ENCODE measurements at regions not wholly inside any gene's neighbourhood (a gene's known extent, or its start where the extent isn't known, plus 50 kb on each side); places are given as distances from the start of the nearest gene placed in this dataset.
A peak's percentile ranks its signal among the peaks of the same experiment; 100 is the strongest.

- TF ChIP-seq USF1 (IDR thresholded peaks at IDR 0.05) (peak; percentile 42), YY1 (IDR thresholded peaks at IDR 0.05; ENCODE audit: low read depth) (no peak), REST (IDR thresholded peaks at IDR 0.05; ENCODE audit: low read depth) (no peak), EP300 (IDR thresholded peaks at IDR 0.05; ENCODE audit: borderline replicate concordance) (no peak), RAD21 (IDR thresholded peaks at IDR 0.05; ENCODE audit: low read depth) (peak; percentile 53)
Observed at GRCh38 chr6:18823782-18824386, 436.7 kb downstream of the RNF144B start.

- TF ChIP-seq RAD21 (IDR thresholded peaks at IDR 0.05; ENCODE audit: low read depth) (no peak), FOXM1 (IDR thresholded peaks at IDR 0.05; ENCODE audit: borderline replicate concordance, low read depth) (no peak), CREB1 (IDR thresholded peaks at IDR 0.05; ENCODE audit: low read depth) (no peak), REST (IDR thresholded peaks at IDR 0.05; ENCODE audit: low read depth) (no peak), ZBTB7A (IDR thresholded peaks at IDR 0.05; ENCODE audit: low read depth) (no peak), TAF1 (IDR thresholded peaks at IDR 0.05; ENCODE audit: low read depth) (no peak), CEBPB (IDR thresholded peaks at IDR 0.05) (no peak), TEAD4 (IDR thresholded peaks at IDR 0.05) (no peak), EP300 (IDR thresholded peaks at IDR 0.05; ENCODE audit: borderline replicate concordance) (no peak), YY1 (IDR thresholded peaks at IDR 0.05; ENCODE audit: low read depth) (no peak)
Observed at GRCh38 chr6:18829272-18829870, 442.2 kb downstream of the RNF144B start.

- TF ChIP-seq REST (IDR thresholded peaks at IDR 0.05; ENCODE audit: low read depth) (no peak), TEAD4 (IDR thresholded peaks at IDR 0.05) (no peak), EP300 (IDR thresholded peaks at IDR 0.05; ENCODE audit: borderline replicate concordance) (no peak), TCF12 (IDR thresholded peaks at IDR 0.05; ENCODE audit: low read depth) (no peak), RAD21 (IDR thresholded peaks at IDR 0.05; ENCODE audit: low read depth) (no peak), TAF1 (IDR thresholded peaks at IDR 0.05; ENCODE audit: low read depth) (no peak), CEBPB (IDR thresholded peaks at IDR 0.05) (no peak), USF1 (IDR thresholded peaks at IDR 0.05) (no peak), EGR1 (IDR thresholded peaks at IDR 0.05) (no peak), ZBTB7A (IDR thresholded peaks at IDR 0.05; ENCODE audit: low read depth) (no peak), NFIC (IDR thresholded peaks at IDR 0.05) (no peak), CREB1 (IDR thresholded peaks at IDR 0.05; ENCODE audit: low read depth) (no peak), YY1 (IDR thresholded peaks at IDR 0.05; ENCODE audit: low read depth) (no peak), FOXM1 (IDR thresholded peaks at IDR 0.05; ENCODE audit: borderline replicate concordance, low read depth) (no peak)
- TF ChIP-seq, protein P1, sequence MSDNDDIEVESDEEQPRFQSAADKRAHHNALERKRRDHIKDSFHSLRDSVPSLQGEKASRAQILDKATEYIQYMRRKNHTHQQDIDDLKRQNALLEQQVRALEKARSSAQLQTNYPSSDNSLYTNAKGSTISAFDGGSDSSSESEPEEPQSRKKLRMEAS (IDR thresholded peaks at IDR 0.05), result no peak
Observed at GRCh38 chr6:18835976-18836375, 448.8 kb downstream of the RNF144B start.

DNA sequence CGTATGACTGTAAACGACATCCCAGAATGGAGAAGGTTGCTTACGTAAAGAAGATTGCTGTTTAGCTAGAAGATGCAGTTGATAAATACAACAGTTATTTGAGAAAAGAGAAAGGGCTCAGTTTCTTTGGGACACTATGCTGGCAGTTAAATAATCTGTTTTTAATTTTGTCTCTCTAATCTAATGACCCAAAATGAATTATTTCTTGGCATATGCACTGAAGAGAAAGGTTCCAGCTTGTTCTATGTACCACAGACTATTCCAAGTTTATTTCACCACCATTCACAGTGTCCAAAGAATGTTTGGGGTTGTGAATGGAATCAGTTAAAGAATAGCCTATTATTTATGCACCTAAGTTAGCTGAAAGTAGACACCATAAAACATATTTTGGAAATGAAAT, 449.9 kb downstream of the RNF144B start:
- no peak for TF ChIP-seq TAF1 (IDR thresholded peaks at IDR 0.05; ENCODE audit: low read depth)

DNA sequence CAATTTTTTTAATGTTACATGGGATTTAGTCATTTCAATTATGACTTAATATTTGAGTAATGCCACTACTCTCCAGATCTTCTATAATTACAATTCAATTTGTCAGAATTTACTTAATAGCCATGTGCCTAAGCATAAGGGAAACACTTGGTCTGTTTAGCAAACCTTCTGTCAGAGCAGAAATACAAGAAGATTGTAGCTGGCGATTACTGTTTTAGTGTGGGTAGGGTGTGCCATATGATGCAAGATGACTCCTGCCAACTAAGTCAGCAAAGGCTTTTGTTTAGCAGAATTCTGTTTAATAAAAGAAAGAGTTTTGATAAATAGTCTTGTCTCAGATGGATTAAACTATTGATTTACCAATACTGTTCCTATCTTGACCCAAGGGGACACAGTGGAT, 455.4 kb downstream of the RNF144B start:
- TF ChIP-seq RAD21 (IDR thresholded peaks at IDR 0.05; ENCODE audit: low read depth) (no peak), YY1 (IDR thresholded peaks at IDR 0.05; ENCODE audit: low read depth) (no peak), NFIC (IDR thresholded peaks at IDR 0.05) (no peak), CREB1 (IDR thresholded peaks at IDR 0.05; ENCODE audit: low read depth) (no peak), CEBPB (IDR thresholded peaks at IDR 0.05) (no peak), FOXM1 (IDR thresholded peaks at IDR 0.05; ENCODE audit: borderline replicate concordance, low read depth) (no peak), USF1 (IDR thresholded peaks at IDR 0.05) (no peak), ZBTB7A (IDR thresholded peaks at IDR 0.05; ENCODE audit: low read depth) (no peak), EP300 (IDR thresholded peaks at IDR 0.05; ENCODE audit: borderline replicate concordance) (no peak)
